ENCODE measurements at regions not wholly inside any gene's neighbourhood (a gene's known extent, or its start where the extent isn't known, plus 50 kb on each side); places are given as distances from the start of the nearest gene placed in this dataset.
"Not testable (repeated sequence)": the region's sequence is repeated elsewhere in the genome, so short reads cannot be mapped to it uniquely, and the experiment has no call there.

DNA sequence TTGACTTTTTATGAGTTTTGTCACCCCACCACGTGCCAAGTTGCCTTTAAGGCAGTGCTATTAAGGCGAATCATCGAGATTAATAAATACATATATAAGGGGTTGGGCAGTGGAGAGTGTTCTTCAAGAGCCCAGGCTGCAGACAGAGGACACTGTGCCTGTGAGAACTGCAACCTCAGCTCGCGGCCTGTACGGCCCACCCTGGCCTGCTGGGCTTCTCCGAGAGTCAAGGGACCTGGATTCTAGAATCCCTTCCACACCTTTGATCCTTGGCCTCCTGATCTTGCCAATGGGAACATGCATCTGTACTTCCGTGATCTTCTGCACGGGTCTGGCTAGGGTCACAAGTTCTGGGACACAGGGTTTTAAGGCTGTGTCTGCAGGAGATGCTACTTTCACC lies 54.5 kb downstream of the IRX5 start:
- WGBS, 2 donors: 70 to 74% methylated on average over 9 of the region's 9 CpGs
- no peak overlapping the region for H3K27ac ChIP-seq
- TF ChIP-seq POLR2A (IDR thresholded peaks at IDR 0.05) (no peak), EP300 (IDR thresholded peaks at IDR 0.05) (no peak)
- TF ChIP-seq, protein P1, sequence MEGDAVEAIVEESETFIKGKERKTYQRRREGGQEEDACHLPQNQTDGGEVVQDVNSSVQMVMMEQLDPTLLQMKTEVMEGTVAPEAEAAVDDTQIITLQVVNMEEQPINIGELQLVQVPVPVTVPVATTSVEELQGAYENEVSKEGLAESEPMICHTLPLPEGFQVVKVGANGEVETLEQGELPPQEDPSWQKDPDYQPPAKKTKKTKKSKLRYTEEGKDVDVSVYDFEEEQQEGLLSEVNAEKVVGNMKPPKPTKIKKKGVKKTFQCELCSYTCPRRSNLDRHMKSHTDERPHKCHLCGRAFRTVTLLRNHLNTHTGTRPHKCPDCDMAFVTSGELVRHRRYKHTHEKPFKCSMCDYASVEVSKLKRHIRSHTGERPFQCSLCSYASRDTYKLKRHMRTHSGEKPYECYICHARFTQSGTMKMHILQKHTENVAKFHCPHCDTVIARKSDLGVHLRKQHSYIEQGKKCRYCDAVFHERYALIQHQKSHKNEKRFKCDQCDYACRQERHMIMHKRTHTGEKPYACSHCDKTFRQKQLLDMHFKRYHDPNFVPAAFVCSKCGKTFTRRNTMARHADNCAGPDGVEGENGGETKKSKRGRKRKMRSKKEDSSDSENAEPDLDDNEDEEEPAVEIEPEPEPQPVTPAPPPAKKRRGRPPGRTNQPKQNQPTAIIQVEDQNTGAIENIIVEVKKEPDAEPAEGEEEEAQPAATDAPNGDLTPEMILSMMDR (IDR thresholded peaks at IDR 0.05): no peak
- H3K9me3 ChIP-seq: no peaks in the 10 kb centered on the region
- H3K4me1 ChIP-seq: peaks cover 0 to 17% (median 0%) of the 10 kb centered on the region in 4 donors
- DNase-seq (ENCODE audit: low spot score in 2 of 2): no peak
- no peaks in the 10 kb centered on the region for H3K27me3 ChIP-seq
- no peaks in the 10 kb centered on the region for H3K36me3 ChIP-seq
- no peak overlapping the region for H3K4me3 ChIP-seq

DNA sequence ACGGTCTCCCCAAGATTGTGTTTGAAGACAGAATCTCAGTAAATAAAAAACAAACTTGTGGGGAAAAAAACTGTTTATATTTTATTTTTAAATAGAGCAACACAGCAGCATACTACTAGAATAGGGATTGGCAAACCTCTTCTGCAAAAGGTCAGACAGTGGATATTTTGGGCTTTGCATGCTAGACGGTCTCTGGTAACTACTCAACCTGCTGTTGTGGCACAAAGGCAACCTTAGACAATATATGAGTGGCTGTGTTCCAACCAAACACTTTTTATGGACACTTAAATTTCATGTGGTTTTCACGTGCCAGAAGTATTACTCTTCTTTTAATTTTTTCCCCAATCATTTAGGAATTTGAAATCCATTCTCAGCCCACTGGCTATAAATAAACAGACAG lies 55.0 kb downstream of the IRX5 start:
- Histone ChIP-seq H3K36me3 (no peaks in the 10 kb centered on the region), H3K4me1 (peaks cover 0 to 17% (median 0%) of the 10 kb centered on the region in 4 donors), H3K27me3 (no peaks in the 10 kb centered on the region), H3K4me3 (no peak overlapping the region), H3K27ac (peak overlapping the region in 1 of 4 donors; percentile 4), H3K9me3 (no peaks in the 10 kb centered on the region)
- no peak for DNase-seq (ENCODE audit: low spot score in 2 of 2)
- WGBS, 2 donors: 48 to 49% methylated on average over 3 of the region's 3 CpGs
- TF ChIP-seq EP300 (IDR thresholded peaks at IDR 0.05) (no peak), POLR2A (IDR thresholded peaks at IDR 0.05) (no peak)
- TF ChIP-seq, protein P1 (IDR thresholded peaks at IDR 0.05): no peak

DNA sequence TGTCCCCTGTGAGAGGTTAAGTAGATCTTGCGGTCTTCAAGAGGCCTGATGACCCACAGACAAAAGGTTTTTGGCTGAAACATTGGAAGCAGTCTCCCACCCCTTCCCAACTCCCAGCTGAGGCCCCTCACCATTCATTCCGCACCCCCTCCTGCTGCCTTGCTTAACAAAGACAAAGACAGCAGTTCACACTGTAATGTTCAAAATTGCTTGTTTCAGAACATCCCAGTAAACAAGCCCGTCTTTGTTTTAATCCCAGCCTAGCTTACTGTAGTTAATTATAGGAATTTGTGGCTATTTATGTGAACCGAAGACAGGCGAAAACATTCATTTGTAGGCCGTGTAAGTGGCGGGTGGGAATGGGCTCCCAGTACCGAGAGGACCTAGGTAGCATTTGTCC lies 55.7 kb downstream of the IRX5 start:
- DNase-seq (ENCODE audit: low spot score in 2 of 2): no peak
- Histone ChIP-seq H3K4me1 (peaks cover 0 to 17% (median 0%) of the 10 kb centered on the region in 4 donors), H3K4me3 (no peak overlapping the region), H3K27ac (peak overlapping the region in 1 of 4 donors; percentile 40), H3K36me3 (no peaks in the 10 kb centered on the region), H3K27me3 (no peaks in the 10 kb centered on the region), H3K9me3 (no peaks in the 10 kb centered on the region)
- 36 to 52% methylated on average over 8 of the region's 8 CpGs for WGBS, 2 donors
- TF ChIP-seq EP300 (IDR thresholded peaks at IDR 0.05) (no peak), POLR2A (IDR thresholded peaks at IDR 0.05) (no peak)
- TF ChIP-seq, protein P1 (IDR thresholded peaks at IDR 0.05): no peak

DNA sequence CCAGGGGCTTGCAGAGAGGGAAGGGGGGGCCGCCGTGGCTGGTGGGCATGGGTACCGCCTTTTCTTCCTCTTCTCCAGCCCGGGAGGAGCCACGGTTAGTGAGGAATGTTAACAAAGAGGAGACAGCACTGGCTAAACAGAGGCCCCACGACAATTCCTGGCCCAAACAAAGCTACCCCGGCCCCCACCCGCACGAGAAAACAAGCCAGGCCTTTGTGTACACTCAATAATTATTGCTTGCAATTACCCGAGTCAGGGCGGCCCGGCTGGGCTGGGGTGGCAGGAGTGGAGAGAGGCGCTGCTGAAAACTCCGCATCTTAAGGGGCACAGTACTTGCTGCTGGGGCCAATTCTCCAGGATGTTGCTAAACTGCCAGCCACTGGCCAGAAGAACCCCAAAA lies 56.4 kb downstream of the IRX5 start:
- Histone ChIP-seq H3K4me3 (no peak overlapping the region), H3K9me3 (no peaks in the 10 kb centered on the region), H3K27me3 (no peaks in the 10 kb centered on the region), H3K27ac (peak overlapping the region in 1 of 4 donors; percentile 40), H3K4me1 (peaks cover 0 to 17% (median 0%) of the 10 kb centered on the region in 4 donors), H3K36me3 (no peaks in the 10 kb centered on the region)
- TF ChIP-seq EP300 (IDR thresholded peaks at IDR 0.05) (no peak), POLR2A (IDR thresholded peaks at IDR 0.05) (no peak)
- TF ChIP-seq, protein P1 (IDR thresholded peaks at IDR 0.05): no peak
- DNase-seq (ENCODE audit: low spot score in 2 of 2): no peak
- 43 to 47% methylated on average over 14 of the region's 14 CpGs for WGBS, 2 donors

DNA sequence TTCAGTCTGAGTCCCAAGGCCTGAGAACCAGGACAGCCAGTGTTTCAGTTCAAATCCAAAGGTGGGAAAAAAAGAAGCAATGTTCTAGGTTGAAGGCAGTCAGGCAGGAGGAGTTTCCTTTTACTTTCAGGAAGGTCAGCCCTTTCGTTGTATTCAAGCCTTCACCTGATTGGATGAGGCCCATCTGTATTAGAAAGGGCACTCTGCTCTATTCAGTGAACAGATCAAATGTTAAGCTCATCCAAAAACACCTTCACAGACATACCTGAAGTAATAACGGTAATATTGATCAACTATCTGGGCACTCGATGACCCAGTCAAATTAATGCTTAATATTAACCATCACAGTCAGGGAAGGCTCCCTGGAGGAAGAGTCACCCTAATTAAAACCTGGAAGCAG lies 60.9 kb downstream of the IRX5 start:
- DNase-seq (ENCODE audit: low spot score in 2 of 2): no peak
- no peak overlapping the region for H3K27ac ChIP-seq
- no peaks in the 10 kb centered on the region for H3K36me3 ChIP-seq
- no peaks in the 10 kb centered on the region for H3K9me3 ChIP-seq
- TF ChIP-seq, protein P1 (IDR thresholded peaks at IDR 0.05): no peak
- TF ChIP-seq EP300 (IDR thresholded peaks at IDR 0.05) (no peak), POLR2A (IDR thresholded peaks at IDR 0.05) (no peak)
- no peak overlapping the region for H3K4me3 ChIP-seq
- 79 to 83% methylated on average over 3 of the region's 3 CpGs for WGBS, 2 donors
- peaks cover 0 to 11% (median 0%) of the 10 kb centered on the region in 4 donors for H3K4me1 ChIP-seq
- no peaks in the 10 kb centered on the region for H3K27me3 ChIP-seq

DNA sequence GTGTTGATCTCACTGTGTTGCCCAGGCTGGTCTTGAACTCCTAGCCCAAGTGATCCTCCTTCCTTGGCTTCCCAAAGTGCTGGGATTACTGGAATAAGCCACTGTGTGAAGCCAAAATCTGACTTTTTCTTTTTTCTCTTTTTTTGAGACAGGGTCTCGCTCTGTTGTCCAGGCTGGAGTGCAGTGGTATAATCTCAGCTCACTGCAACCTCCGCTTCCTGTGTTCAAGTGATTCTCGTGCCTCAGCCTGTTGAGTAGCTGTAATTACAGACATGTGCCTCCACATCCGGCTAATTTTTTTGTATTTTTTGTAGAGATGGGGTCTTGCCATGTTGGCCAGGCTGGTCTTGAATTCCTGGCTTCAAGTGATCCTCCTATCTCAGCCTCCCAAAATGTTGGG lies 61.3 kb downstream of the IRX5 start:
- H3K4me1 ChIP-seq; H3K36me3 ChIP-seq; H3K4me3 ChIP-seq; H3K27me3 ChIP-seq; DNase-seq (ENCODE audit: low spot score in 2 of 2); H3K27ac ChIP-seq; H3K9me3 ChIP-seq: not testable (repeated sequence)
- WGBS, 2 donors: 82 to 87% methylated on average over 4 of the region's 4 CpGs

Measured in tibial nerve (tissue), 4 donors.